Esophagus squamous epithelium (tissue), 5 donors: ENCODE measurements at regions not wholly inside any gene's neighbourhood (a gene's known extent, or its start where the extent isn't known, plus 50 kb on each side); places are given as distances from the start of the nearest gene placed in this dataset.

ENCODE experiments used
- DNase-seq: peaks from one replicate; lab custom pipeline; 2025; lab: John Stamatoyannopoulos, UW
- H3K27ac ChIP-seq, 4 donors: fragments of 200-600 bp; sonication (generic); one replicate each; pipeline ENCODE4 v1.5.1; 2016 to 2019; ENCODE audit warnings: mild to moderate bottlenecking in 1 of 4
- H3K27me3 ChIP-seq, 4 donors: fragments of 200-600 bp; sonication (generic); 1 replicate in 3 of 4; 2 replicates in 1 of 4; pipeline versions ENCODE4 v1.5.1 to v1.6.0; 2017 to 2021; ENCODE audit warnings: antibody characterized with exemption in 1 of 4
- H3K36me3 ChIP-seq, 3 donors: fragments of 200-600 bp; sonication (generic); one replicate each; pipeline ENCODE4 v1.5.1; 2016 to 2019
- H3K4me1 ChIP-seq, 3 donors: fragments of 200-600 bp; sonication (generic); one replicate each; pipeline ENCODE4 v1.5.1; 2017 to 2019
- H3K4me3 ChIP-seq, 4 donors: fragments of 200-600 bp; sonication (generic); 1 replicate in 3 of 4; 2 replicates in 1 of 4; pipeline ENCODE4 v1.5.1; 2016 to 2019; ENCODE audit warnings: mild to moderate bottlenecking in 2 of 4, moderate library complexity in 1 of 4
- H3K9me3 ChIP-seq, 3 donors: fragments of 200-600 bp; sonication (generic); one replicate each; pipeline ENCODE4 v1.5.1; 2016 to 2019
- POLR2A ChIP-seq, 4 donors: fragments of 450-650 bp; IDR thresholded peaks; one replicate each; pipeline ENCODE4 v1.6.1; 2017; ENCODE audit warnings: antibody characterized with exemption in 4 of 4, mild to moderate bottlenecking in 4 of 4, moderate library complexity in 3 of 4
- WGBS, 2 donors: methylation state at CpG; one replicate each; pipeline ENCODE4 v1.1.5; 2018; 5-methylcytosine and 5-hydroxymethylcytosine counted together
- intact Hi-C: fragments of 100-400 bp; cut with DNase I; formaldehyde crosslinking; loops from one replicate; pipeline ENCODE4 v1.15.0; 2022
- TF ChIP-seq, protein P1 (sequence below), 6 experiments: fragments of 450-650 bp in 4 of 6; fragments of 200-600 bp in 2 of 6; sonication (generic) in 2 of 6; IDR thresholded peaks; one replicate each; pipeline ENCODE4 v1.5.1; 2016 to 2019; ENCODE audit warnings: antibody characterized with exemption in 6 of 6, mild to moderate bottlenecking in 4 of 6, moderate library complexity in 4 of 6
- donor health status: DM: yes; HTN: yes; CAD: no.

DNA sequence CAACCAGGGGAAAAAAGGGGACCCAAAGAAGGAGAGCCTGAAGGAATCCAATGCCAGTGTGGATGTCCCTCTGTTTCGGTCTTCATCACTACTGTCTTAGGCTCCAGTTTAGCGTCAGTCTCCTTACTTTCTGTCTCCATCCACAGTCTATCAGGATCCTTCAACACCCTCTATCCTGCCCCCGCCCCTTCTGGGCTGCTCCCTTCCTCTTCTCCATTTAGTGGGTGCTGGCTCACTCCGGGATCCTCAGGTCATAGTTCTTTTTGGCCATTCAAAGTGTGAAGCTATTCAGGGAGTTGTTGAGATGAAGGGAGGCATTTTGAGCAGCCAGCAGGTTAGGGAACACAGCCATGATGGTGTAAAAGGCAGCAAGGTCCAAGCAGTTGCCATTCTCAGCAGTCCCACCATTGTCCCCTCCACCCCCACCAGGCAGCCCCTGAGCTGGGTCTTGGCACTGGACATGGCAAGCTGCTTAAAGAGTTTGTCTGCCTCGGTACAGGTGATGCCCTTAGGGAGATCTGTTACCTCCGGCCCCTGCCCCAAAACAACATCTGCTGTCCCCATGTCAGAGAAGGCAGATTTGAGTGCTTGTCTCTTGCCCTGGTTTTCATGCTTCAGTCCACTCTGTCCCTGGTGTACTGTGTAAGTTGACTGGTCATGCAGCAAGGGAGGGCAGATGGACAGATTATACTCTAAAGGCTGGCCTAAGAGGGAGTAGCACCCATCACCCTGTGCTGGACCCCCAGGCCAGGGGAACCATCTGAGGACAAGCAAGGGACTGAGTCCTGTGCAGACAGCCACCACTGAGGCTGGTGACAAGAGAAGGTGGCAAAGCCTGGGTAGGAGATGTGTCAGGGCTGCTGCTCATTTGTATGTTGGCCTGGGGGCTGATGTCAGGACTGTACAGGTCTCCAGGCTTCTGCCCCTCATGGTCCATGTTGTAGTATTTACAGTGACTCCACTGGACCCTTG is 842.0 kb downstream of the HACE1 start:
- no peak for DNase-seq
- H3K36me3 ChIP-seq = no peaks in the 10 kb centered on the region
- H3K9me3 ChIP-seq = no peaks in the 10 kb centered on the region
- H3K4me1 ChIP-seq = no peaks in the 10 kb centered on the region
- intact Hi-C loops = no loop called here
- H3K27me3 ChIP-seq = no peaks in the 10 kb centered on the region
- no peak overlapping the region for H3K27ac ChIP-seq
- 69 to 78% methylated on average over 5 of the region's 6 CpGs for WGBS, 2 donors
- no peak overlapping the region for H3K4me3 ChIP-seq
- TF ChIP-seq, protein P1, sequence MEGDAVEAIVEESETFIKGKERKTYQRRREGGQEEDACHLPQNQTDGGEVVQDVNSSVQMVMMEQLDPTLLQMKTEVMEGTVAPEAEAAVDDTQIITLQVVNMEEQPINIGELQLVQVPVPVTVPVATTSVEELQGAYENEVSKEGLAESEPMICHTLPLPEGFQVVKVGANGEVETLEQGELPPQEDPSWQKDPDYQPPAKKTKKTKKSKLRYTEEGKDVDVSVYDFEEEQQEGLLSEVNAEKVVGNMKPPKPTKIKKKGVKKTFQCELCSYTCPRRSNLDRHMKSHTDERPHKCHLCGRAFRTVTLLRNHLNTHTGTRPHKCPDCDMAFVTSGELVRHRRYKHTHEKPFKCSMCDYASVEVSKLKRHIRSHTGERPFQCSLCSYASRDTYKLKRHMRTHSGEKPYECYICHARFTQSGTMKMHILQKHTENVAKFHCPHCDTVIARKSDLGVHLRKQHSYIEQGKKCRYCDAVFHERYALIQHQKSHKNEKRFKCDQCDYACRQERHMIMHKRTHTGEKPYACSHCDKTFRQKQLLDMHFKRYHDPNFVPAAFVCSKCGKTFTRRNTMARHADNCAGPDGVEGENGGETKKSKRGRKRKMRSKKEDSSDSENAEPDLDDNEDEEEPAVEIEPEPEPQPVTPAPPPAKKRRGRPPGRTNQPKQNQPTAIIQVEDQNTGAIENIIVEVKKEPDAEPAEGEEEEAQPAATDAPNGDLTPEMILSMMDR (IDR thresholded peaks at IDR 0.05) = no peak
- TF ChIP-seq POLR2A (IDR thresholded peaks at IDR 0.05) = no peak

DNA sequence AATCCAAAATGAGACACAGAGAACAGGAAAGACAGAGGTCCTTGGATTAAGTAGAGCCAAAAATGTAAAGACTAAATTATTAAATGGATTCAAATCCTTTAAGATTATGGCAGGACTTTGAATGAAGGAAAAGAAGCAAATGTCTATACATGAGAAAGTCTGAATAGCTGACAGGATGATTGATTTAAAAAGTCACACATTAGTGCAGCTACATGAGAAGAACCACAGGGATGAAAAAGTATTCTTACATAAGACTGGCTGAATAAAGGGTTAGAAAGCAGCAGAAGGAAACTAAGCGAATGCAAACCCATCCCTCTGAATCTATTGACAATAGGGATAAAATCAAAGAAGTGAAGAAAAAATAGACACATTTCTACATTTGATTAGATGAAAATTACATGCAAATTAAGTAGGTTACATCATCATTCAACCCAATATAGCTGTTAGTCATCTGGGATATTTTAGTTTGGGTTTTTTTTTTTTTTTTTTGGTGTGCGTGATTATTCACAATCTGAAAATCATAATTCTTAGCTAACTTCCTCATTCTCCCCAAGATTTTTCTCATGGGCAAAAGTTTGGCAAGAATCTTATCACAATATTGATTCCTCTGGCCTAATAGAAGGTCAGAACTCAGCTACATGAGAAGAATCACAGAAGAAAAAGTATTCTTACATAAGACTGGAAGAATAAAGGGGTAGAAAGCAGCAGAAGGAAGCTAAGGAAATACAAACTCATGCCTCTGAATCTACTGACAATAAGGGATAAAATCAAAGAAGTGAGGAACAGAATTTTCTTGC is 845.4 kb downstream of the HACE1 start:
- no peak overlapping the region for H3K27ac ChIP-seq
- intact Hi-C loops = no loop called here
- DNase-seq = no peak
- TF ChIP-seq, protein P1 (IDR thresholded peaks at IDR 0.05) = no peak
- TF ChIP-seq POLR2A (IDR thresholded peaks at IDR 0.05) = no peak
- no peaks in the 10 kb centered on the region for H3K27me3 ChIP-seq
- no peaks in the 10 kb centered on the region for H3K9me3 ChIP-seq
- H3K36me3 ChIP-seq = no peaks in the 10 kb centered on the region
- H3K4me3 ChIP-seq = no peak overlapping the region
- no peaks in the 10 kb centered on the region for H3K4me1 ChIP-seq
- WGBS, 2 donors = 62 to 72% methylated on average over 2 of the region's 2 CpGs

DNA sequence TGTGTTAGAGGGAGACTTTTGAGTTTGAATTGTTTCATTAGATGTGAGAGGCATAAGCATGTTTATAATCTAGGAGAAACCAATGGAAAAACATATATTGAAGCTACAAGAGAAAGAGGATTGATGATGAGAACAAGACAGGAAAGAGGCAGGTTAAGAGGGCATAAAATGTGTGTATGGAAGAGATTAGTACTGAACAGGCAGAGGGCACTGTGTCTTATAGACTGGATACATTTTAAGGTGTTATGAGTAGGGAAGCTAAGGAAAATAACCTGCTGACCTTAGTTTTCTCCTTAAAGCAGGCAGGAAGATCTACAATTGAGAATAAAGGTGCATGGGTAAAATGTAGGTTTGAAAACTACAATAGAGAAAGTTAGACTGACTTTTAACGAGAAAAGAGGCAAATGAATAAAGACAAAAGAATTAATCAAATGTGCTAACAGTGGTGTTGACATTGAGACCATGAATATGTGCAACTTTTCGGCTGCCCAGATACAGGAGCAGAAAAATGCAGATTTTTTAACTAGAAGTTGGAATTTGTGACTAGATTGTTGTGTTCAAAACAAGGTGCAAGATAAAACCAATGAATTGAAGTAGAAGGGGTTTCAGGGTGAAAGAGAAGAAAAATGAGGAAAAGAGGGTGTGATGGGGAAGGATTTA is 846.3 kb downstream of the HACE1 start:
- H3K27me3 ChIP-seq = no peaks in the 10 kb centered on the region
- no peak overlapping the region for H3K27ac ChIP-seq
- no peaks in the 10 kb centered on the region for H3K9me3 ChIP-seq
- TF ChIP-seq POLR2A (IDR thresholded peaks at IDR 0.05) = no peak
- no peaks in the 10 kb centered on the region for H3K4me1 ChIP-seq
- 31 to 35% methylated on average over 2 of the region's 2 CpGs for WGBS, 2 donors
- H3K4me3 ChIP-seq = no peak overlapping the region
- DNase-seq = no peak
- intact Hi-C loops = no loop called here
- H3K36me3 ChIP-seq = no peaks in the 10 kb centered on the region

DNA sequence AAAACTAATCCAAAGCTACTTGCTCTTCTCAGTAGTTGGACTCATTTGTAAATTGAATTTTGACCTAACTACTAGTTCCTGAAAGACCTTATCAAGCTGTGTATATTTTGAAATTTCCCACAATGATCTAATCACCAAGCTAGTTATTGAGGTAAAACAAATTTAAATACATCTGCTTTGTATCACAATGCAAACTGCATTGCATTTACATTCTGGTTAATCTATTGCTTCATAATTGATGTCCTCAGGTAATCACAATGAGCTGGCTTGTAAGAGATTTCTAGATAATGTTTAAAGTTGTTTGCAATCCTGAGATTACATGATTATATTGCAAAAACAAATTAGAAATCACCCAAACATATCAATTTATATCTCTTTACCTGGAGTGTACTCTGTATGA is 848.8 kb downstream of the HACE1 start:
- Histone ChIP-seq H3K4me1 (no peaks in the 10 kb centered on the region), H3K4me3 (no peak overlapping the region), H3K9me3 (no peaks in the 10 kb centered on the region), H3K27me3 (no peaks in the 10 kb centered on the region), H3K27ac (no peak overlapping the region), H3K36me3 (no peaks in the 10 kb centered on the region)
- no peak for TF ChIP-seq POLR2A (IDR thresholded peaks at IDR 0.05)
- TF ChIP-seq, protein P1 (IDR thresholded peaks at IDR 0.05) = no peak
- intact Hi-C loops = no loop called here
- DNase-seq = no peak

DNA sequence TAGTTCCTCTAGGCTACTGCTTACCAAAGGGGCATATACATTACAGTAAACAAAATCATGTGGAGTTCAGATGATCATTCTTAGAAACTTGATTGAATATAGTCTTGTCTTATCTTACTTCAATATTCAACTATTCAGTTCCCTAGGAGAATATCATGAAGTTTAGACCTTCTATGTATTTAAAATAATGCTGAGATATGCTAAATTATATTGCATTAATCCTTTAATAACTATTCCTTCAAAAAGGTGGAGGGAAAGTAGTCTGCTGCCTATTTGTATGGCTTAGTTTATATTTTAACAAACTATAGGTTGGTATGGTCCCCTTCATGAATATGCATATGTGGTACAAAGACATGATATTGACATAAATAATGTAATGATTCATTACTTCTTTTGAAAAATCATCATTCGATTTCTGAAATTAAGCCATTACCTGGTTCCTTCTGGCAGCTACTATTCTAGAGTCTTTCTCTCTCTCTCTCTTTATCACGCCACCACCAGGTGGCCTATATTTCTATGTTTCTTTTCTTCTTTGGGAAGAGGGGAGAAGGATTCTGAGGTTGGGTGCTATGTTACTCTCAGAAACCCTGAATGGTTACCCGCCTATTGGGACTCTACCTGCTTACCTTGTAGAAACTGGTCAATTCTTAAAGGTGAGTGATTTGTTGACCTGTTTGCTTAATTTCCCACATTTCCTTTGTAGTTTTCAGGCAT is 855.8 kb downstream of the HACE1 start:
- H3K4me3 ChIP-seq = no peak overlapping the region
- no peak for DNase-seq
- WGBS, 2 donors = 73 to 80% methylated on average over 3 of the region's 3 CpGs
- TF ChIP-seq POLR2A (IDR thresholded peaks at IDR 0.05) = no peak
- no peaks in the 10 kb centered on the region for H3K9me3 ChIP-seq
- H3K4me1 ChIP-seq = no peaks in the 10 kb centered on the region
- no peaks in the 10 kb centered on the region for H3K36me3 ChIP-seq
- intact Hi-C loops = no loop called here
- H3K27ac ChIP-seq = no peak overlapping the region
- no peaks in the 10 kb centered on the region for H3K27me3 ChIP-seq
